ENCODE measurements at regions not wholly inside any gene's neighbourhood (a gene's known extent, or its start where the extent isn't known, plus 50 kb on each side); places are given as distances from the start of the nearest gene placed in this dataset.

DNA sequence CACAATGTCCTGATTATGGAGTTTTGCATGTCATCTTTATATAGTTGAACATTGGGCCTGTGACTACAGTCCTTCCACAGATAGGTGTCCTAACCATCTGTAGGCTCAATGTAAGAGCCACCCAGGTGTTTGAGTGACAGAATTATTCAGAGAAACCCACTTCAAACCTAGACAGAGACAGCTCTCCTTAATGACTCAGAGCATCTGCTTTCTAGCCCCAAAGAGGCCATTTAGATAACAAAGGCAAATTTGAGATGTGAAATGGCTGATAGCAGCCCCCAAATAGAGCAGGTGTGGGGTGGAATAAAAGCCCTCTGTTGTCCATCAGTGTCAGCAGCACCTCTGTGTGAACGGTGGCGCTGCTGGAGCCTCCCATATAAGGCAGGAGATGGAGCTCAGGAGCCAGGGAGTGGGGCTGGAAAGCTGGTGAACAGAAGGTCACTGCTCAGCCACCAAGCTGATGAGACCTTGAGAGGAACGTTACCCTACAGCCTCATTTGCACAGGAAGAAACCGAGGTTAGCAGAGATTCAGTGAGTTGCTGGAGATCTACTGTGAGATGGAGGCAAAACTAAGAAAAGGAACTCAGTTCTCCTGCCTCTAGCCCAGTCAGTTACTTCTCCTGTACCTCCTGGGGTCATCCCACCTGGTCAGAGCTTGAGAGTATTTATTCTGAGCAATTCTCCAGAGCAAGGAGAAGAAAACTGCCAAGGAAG is 153.3 kb upstream of the LNX1 start:
- TF ChIP-seq, protein P1, sequence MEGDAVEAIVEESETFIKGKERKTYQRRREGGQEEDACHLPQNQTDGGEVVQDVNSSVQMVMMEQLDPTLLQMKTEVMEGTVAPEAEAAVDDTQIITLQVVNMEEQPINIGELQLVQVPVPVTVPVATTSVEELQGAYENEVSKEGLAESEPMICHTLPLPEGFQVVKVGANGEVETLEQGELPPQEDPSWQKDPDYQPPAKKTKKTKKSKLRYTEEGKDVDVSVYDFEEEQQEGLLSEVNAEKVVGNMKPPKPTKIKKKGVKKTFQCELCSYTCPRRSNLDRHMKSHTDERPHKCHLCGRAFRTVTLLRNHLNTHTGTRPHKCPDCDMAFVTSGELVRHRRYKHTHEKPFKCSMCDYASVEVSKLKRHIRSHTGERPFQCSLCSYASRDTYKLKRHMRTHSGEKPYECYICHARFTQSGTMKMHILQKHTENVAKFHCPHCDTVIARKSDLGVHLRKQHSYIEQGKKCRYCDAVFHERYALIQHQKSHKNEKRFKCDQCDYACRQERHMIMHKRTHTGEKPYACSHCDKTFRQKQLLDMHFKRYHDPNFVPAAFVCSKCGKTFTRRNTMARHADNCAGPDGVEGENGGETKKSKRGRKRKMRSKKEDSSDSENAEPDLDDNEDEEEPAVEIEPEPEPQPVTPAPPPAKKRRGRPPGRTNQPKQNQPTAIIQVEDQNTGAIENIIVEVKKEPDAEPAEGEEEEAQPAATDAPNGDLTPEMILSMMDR (conservative IDR thresholded peaks at IDR 0.05 in 1 of 2, IDR thresholded peaks at IDR 0.05 in 1 of 2; ENCODE audit: low read depth in 1 of 2, low read length in 2 of 2), result no peak
- TF ChIP-seq EZH2 (IDR thresholded peaks at IDR 0.05; ENCODE audit: low read length, missing control alignments), result no peak
